BJ (cell line): ENCODE measurements at regions not wholly inside any gene's neighbourhood (a gene's known extent, or its start where the extent isn't known, plus 50 kb on each side); places are given as distances from the start of the nearest gene placed in this dataset.

Source experiments
- CTCF ChIA-PET: fragments of 350-600 bp; formaldehyde crosslinking; extraction: SDS; loops from one replicate; lab custom pipeline; 2021; ENCODE audit warnings: antibody characterized with exemption, inconsistent platforms; lab: Yijun Ruan, JAX
- POLR2A ChIA-PET: fragments of 300-600 bp; sonication (Branson Sonifier 250); formaldehyde crosslinking; extraction: SDS; loops from one replicate; lab custom pipeline; 2021; ENCODE audit warnings: antibody characterized with exemption; lab: Charles Lee
- DNase-seq: peaks from one replicate; pipeline ENCODE4 v3.0.0-alpha.2; 2011; ENCODE audit warnings: low read depth
- H3K27me3 ChIP-seq: 2 replicates; pipeline ENCODE4 v1.6.0; 2011; ENCODE audit warnings: low read length; ENCODE audit not compliant: control insufficient read depth, insufficient read depth
- H3K36me3 ChIP-seq: 2 replicates; pipeline ENCODE4 v1.5.1; 2011; ENCODE audit warnings: low read length; ENCODE audit not compliant: control insufficient read depth, insufficient read depth
- H3K4me3 ChIP-seq: 2 replicates; pipeline ENCODE4 v1.5.1; 2011; ENCODE audit warnings: low read depth, mild to moderate bottlenecking, control low read depth, low read length
- TF ChIP-seq, protein P1 (sequence below): IDR thresholded peaks from 2 replicates; pipeline ENCODE4 v1.5.1; 2011; ENCODE audit warnings: low read depth, mild to moderate bottlenecking, control low read depth, inconsistent platforms, low read length, moderate library complexity; ENCODE audit not compliant: insufficient read depth

DNA sequence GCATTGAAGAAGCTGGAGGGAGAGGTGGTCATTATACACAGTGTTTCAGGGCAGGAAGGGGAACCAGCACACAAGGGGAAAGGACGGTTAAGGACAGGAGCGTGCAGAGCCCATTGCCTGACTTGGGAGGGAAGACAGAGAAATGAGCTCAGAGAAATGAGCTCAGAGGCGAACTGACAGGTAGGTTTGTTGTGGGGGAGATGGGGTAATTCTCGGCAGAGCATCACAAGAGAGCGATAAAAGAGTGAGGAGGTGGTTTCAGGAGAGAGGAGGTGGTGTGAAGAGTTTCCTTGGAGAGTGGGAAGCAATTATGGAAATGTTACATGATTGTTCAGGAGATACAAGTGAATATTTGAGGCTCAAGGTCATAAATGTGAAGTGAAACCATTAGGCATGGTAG is 61.0 kb downstream of the MRGPRX1 start:
- H3K36me3 ChIP-seq, result no peaks in the 10 kb centered on the region
- TF ChIP-seq, protein P1, sequence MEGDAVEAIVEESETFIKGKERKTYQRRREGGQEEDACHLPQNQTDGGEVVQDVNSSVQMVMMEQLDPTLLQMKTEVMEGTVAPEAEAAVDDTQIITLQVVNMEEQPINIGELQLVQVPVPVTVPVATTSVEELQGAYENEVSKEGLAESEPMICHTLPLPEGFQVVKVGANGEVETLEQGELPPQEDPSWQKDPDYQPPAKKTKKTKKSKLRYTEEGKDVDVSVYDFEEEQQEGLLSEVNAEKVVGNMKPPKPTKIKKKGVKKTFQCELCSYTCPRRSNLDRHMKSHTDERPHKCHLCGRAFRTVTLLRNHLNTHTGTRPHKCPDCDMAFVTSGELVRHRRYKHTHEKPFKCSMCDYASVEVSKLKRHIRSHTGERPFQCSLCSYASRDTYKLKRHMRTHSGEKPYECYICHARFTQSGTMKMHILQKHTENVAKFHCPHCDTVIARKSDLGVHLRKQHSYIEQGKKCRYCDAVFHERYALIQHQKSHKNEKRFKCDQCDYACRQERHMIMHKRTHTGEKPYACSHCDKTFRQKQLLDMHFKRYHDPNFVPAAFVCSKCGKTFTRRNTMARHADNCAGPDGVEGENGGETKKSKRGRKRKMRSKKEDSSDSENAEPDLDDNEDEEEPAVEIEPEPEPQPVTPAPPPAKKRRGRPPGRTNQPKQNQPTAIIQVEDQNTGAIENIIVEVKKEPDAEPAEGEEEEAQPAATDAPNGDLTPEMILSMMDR, result no peak
- POLR2A ChIA-PET, result no interaction called here
- DNase-seq, result no peak
- CTCF ChIA-PET, result interaction anchor here (0.6 kb wide), 1 partner anchor 1636 kb away, joined by 3 read pairs; no protein-coding TSS in a partner anchor
- H3K4me3 ChIP-seq, result no peak overlapping the region
- no peaks in the 10 kb centered on the region for H3K27me3 ChIP-seq

DNA sequence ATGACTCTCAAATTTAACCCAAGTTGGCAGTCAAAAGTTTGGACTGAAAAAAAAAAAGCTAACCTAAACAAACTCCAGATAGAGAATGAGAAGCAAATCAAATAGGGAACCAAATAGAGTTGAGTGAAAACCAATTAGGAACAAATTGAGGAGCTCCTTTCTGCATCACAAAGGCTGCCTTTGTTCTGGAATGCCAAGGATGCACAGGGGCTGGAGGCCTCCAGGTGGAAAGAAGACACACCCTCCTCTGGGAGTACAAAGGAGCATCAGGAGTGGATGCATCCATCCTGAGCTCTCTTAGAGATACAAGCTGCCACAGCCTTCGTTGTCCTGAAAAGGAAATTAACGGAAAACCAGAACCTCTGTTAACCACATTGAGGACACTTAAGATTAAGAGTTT is 73.3 kb downstream of the MRGPRX1 start:
- CTCF ChIA-PET, result no interaction called here

DNA sequence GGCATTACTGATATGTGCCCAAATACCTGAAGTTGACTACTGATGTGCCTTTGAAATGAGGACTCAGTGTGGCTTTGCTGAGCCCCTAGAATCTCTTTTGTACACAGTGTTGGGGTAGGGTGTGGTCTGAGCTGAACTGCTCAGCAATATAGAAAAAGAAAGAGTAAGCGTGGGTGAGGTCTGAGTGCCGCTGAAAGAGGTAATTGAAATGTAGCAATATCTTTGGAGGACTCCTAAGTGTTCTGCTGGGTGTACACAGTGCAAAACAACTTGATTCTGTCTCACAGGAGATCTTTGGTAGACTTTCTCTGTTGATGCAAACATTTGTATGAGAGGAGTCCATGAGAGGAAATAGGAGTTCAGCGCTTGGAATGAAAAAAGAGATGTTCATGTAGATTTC is 73.7 kb upstream of the PTPN5 start:
- H3K36me3 ChIP-seq, result no peaks in the 10 kb centered on the region
- CTCF ChIA-PET, result no interaction called here
- no peak for DNase-seq
- no peaks in the 10 kb centered on the region for H3K27me3 ChIP-seq
- no peak overlapping the region for H3K4me3 ChIP-seq
- TF ChIP-seq, protein P1, result no peak
- POLR2A ChIA-PET, result no interaction called here

More for the DNA sequence above, 73.3 kb downstream of the MRGPRX1 start:
- Histone ChIP-seq H3K36me3 (no peaks in the 10 kb centered on the region), H3K4me3 (no peak overlapping the region), H3K27me3 (no peaks in the 10 kb centered on the region)
- DNase-seq, result no peak
- TF ChIP-seq, protein P1, result no peak
- POLR2A ChIA-PET, result no interaction called here

DNA sequence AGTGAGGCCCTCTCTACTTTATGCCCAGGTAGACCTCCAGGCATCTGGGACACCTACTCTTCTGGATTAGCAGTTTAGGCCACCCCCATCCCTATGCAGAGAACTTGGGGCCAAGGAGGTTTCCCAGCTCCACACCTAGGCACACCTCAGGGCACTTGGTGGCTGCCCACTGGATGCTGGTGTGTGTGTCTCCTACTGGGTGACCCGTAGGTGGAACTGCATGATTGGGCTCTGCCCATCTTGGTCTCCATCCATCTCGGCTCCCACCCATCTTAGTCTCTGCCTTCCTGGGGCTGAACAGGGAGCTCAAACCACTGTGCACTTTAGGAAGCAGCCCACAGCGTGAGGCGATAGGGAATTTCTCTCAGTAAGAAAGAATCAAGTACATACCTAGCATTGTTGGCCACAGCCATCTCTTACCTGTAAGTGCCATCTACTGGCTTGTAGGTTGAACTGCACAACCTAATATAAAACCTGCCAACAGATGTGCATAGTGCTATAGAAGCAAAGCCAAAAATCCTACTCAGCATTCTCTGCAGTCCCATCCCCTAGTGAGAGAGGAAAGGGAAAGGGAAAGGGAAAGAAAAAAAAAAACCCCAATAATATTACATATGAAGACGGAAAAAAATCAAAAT is 61.6 kb upstream of the PTPN5 start:
- Histone ChIP-seq H3K36me3 (no peaks in the 10 kb centered on the region), H3K27me3 (no peaks in the 10 kb centered on the region), H3K4me3 (no peak overlapping the region)
- TF ChIP-seq, protein P1, result peak; percentile 41
- ChIA-PET POLR2A (no interaction called here), CTCF (interaction anchor here (0.6 kb wide), 1 partner anchor 131 kb away, joined by 3 read pairs; no protein-coding TSS in a partner anchor)
- DNase-seq, result no peak

DNA sequence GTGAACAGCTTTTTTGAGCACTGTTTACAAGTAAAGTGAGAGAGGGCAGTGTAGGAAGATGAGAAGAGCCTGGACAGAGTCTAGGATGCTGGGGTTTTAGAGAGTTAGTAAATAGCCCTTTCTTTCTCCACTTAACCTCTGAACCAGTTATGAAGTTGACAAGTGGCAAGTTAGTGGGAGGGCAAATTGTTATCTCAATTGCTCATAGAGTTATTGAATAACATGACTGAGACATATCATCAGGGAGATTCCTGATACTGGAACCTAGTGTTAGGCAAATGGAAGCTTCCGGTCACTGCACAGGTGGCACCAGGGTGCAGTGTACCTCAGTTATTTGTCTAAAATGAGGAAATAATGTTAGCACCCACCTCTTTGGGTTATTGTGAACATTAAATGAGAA is 57.8 kb upstream of the PTPN5 start:
- POLR2A ChIA-PET, result no interaction called here
- CTCF ChIA-PET, result no interaction called here
- H3K36me3 ChIP-seq, result no peaks in the 10 kb centered on the region
- no peaks in the 10 kb centered on the region for H3K27me3 ChIP-seq
- TF ChIP-seq, protein P1, result no peak
- H3K4me3 ChIP-seq, result no peak overlapping the region
- no peak for DNase-seq
